HG03025 (cell line): ENCODE measurements at regions not wholly inside any gene's neighbourhood (a gene's known extent, or its start where the extent isn't known, plus 50 kb on each side); places are given as distances from the start of the nearest gene placed in this dataset.
"Not testable (repeated sequence)": the region's sequence is repeated elsewhere in the genome, so short reads cannot be mapped to it uniquely, and the experiment has no call there.

Experiments
- ATAC-seq: cut with Tn5 transposase; IDR thresholded peaks from one replicate; pipeline ENCODE4 v1.9.1; 2021; ENCODE audit warnings: mild to moderate bottlenecking, moderate library complexity; ENCODE audit not compliant: unreplicated experiment, low FRiP score

DNA sequence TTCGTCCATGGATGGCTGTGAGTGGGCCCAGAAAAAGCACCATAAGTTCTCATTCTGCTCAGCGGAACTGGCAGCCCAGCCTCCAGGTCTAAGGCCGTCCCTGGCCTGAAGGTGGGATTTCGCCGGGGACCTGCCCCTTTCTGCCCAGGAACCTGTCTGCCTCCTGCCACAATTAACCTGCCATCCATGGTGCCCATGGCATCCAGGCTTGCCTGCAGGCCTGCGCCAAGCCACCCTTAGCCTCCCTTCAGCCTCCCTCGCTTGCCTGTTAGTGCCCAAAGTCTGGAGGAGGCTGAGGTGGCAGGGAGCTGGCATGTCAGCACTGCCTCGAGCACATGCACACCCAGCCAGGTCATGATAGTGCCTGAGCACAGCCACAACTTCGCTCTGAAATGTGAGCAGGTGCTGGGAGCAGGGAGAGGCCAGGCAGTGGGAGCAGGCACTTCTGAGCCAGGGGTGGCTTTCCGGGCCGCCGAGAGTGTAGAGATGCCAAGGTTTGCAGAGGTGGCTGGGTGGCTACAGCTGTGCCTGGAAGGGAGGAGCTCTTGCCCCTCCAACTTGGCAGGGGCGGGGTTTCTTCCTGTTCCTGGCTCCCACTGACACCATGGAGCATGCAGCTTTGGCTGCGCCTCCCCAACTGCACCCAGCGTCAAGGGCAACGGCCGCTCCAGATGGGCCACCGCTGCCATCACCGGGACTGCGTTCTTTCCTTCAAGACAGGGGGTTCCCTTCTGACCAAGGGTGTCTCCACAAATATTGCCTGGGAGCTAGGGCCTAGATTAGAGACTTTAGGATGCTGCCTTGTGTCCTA, 648.9 kb upstream of the VRK2 start:
- no peak for ATAC-seq

DNA sequence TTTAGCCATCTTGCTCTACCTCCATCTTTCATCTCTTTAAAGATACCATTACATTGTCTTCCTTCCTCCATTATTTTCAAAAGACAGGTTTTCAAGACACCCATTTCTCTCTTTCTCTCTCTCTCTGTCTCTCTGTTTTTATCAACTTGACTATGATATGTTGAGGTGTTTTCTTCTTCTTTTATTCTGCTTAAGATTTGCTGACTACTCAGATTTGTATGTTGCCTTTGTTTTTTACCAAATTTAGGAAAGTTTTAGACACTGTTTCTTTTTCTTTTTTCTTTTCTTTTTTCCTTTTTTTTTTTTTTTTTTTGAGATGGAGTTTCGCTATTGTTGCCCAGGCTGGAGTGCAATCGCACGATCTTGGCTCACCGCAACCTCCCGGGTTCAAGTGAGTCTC, 647.5 kb upstream of the VRK2 start:
- ATAC-seq: no peak

- ATAC-seq: no peak
Measured at GRCh38 chr2:57402096-57402495, 644.5 kb upstream of the VRK2 start.

- no peak for ATAC-seq
Measured at GRCh38 chr2:57402755-57403154, 643.9 kb upstream of the VRK2 start.

- no peak for ATAC-seq
Measured at GRCh38 chr2:57407772-57408201, 638.8 kb upstream of the VRK2 start.

DNA sequence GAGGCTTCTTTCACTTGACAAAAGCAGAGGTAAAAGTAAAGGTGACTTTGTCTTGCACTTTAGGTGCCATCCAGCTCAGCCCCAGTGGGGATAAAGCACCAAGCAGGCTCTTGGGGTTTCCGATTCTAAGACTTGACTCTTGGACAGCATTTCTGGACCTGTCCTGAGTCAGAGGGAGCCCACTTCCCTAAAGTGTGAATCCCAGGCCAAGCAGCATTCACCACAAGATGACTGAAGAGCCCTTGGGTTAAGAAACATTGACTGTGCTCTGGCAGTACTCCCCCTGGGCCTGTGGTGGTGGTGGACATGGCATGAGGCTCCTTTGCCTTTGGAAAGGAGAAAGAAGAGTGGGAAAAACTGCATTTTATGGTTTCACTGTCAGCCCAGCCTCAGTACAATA, 638.0 kb upstream of the VRK2 start:
- no peak for ATAC-seq

DNA sequence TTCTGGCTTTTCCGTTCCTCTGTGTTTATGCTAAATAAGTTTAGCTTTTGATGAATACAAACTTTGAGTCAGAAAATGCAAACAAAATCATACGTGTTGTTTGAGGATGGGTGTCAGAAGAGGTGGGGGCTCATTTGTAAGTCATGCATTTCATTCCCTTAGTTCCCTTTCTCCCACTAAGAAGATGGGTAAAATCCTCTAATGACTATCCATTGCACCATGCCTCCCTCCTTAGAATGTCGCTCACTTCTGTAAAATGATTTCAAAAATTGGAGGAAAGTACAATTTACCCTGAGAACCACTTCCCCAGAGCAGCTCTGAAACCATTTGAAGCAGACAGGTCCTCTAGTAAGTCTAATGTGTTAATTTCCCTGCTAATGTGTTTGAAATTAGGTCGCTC, 629.6 kb upstream of the VRK2 start:
- ATAC-seq: no peak

- ATAC-seq: not testable (repeated sequence)
Measured at GRCh38 chr2:57418859-57419346, 627.7 kb upstream of the VRK2 start.

- ATAC-seq: peak; percentile 63
Measured at GRCh38 chr2:57429831-57430230, 616.8 kb upstream of the VRK2 start.

- ATAC-seq: no peak
Measured at GRCh38 chr2:57432528-57432927, 614.1 kb upstream of the VRK2 start.

GRCh38 chr2:57434441-57434840, 612.2 kb upstream of the VRK2 start:
- no peak for ATAC-seq

DNA sequence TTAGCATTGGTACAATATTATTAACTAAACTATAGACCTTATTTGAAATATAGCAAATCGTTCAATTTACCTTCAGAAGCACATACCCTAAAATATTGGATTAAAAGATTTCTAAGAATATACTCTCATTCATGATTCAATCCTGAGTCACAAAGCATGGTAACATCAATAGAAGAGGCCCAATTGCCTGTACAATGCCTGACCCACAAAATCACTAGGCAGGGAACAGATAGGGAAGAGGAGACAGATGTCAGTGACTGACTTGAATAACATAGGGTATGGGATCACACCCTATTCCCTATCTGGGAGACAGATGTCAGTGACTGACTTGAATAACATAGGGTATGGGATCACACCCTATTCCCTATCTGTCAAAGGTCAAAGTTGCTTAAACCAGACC, 611.6 kb upstream of the VRK2 start:
- ATAC-seq: no peak

- no peak for ATAC-seq
Measured at GRCh38 chr2:57437077-57437476, 609.5 kb upstream of the VRK2 start.

GRCh38 chr2:57440437-57440836, 606.2 kb upstream of the VRK2 start:
- ATAC-seq: no peak

DNA sequence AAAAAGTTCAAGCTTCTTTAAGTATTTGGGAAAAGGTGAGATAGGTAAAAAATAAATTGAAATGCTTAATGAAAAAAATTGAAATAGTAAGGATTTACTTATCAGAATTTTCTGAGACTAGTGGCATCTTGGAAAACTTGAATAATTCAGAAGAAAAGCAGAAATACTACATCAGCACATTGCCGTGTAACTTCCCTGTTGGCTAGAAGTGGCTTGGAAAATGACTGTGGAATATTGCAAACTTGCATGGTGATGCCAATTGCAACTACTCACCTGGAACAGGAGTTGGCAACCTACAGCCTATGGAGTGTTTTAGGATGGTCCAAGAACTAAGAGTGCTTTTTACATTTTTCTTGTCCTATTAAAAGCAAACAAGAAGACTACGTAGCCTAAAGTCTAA, 603.5 kb upstream of the VRK2 start:
- no peak for ATAC-seq

- no peak for ATAC-seq
Measured at GRCh38 chr2:57443973-57444521, 602.6 kb upstream of the VRK2 start.

GRCh38 chr2:57444752-57445430, 601.7 kb upstream of the VRK2 start:
- no peak for ATAC-seq

DNA sequence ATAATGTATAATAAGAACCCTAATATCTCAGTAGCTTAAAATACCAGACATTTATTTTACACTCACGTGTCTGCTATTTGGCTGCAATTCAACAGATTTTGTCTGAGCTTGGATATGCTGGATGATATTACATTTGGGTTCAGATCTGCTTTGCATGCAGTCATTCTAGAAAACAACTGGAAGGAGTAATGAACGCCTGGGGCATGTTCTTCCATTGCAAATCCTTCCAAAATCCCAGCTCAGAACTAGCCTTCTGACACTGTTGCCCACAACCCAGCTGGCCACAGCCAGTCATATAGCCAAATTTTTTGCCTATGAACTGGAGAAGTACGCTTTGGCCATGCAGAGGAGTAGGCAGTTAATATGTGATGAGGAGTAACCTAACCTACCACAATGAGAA, 597.8 kb upstream of the VRK2 start:
- no peak for ATAC-seq

DNA sequence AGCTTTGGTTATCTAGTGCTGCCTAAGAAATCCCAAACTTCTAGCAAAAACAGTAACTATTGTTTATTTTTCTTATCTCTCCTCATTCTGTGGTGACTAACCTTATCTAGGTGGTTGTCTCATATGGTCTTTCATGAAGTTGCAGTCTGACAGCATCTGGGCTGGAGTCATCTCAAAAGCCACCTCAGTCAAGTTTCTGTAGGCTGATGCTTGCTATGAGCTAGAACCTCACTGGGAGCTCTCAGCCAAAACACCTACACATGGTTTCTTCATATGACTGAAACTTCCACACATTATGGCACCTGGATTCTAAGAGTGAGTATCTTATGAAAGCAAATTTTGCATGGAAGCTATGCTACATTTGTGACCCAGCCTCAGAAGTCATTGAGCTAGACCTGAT, 596.4 kb upstream of the VRK2 start:
- ATAC-seq: peak; percentile 98

DNA sequence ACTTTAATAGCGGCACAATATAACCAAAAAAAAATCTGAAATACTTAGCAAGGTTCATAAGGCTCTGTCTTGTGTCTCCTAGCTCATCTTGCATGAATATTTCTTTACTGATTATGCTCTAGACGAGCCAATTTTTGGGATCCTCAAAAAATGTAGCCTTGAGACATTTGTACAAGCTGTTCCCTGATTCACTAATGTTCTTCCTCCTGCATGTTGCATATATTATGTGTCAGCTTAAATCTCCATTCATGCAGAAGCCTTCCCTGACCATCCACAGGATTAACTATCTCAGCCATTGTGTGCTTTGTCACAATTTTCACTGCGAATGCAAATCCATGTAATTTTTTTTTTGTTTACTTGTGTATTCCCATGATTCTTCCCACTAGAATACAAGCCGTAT, 594.0 kb upstream of the VRK2 start:
- ATAC-seq: no peak

DNA sequence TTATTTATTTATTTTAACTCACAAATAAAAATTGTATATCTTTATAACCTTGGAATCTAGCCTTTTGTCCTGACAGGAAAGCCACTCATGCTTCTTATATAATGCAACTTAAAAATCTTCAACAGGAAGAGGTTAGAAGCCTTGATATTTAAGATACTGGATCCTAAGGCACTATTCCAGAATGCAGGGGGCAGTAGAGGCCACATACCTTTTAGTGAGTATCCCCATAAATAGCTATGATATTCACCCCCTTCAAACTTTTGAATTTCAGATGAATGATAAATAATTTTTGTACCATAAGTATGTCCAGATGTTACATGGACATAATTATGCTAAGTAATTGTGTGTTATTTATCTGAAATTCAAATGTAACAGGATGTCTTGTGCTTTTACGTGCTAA, 592.7 kb upstream of the VRK2 start:
- ATAC-seq: no peak
